HG03521 (cell line): ENCODE measurements at regions not wholly inside any gene's neighbourhood (a gene's known extent, or its start where the extent isn't known, plus 50 kb on each side); places are given as distances from the start of the nearest gene placed in this dataset.

Experiments
- ATAC-seq: cut with Tn5 transposase; IDR thresholded peaks from one replicate; pipeline ENCODE4 v1.9.1; 2021; ENCODE audit warnings: mild to moderate bottlenecking, moderate library complexity; ENCODE audit not compliant: unreplicated experiment

- ATAC-seq = no peak
Observed at GRCh38 chr3:151935446-151935845, 62.0 kb downstream of the SUCNR1 start.

GRCh38 chr3:151940481-151940880 is 67.0 kb downstream of the SUCNR1 start:
- ATAC-seq = no peak

- no peak for ATAC-seq
Observed at GRCh38 chr3:151943539-151943938, 70.1 kb downstream of the SUCNR1 start.

GRCh38 chr3:151944356-151944755 is 70.9 kb downstream of the SUCNR1 start:
- no peak for ATAC-seq

GRCh38 chr3:151946606-151947005 is 73.2 kb downstream of the SUCNR1 start:
- no peak for ATAC-seq

GRCh38 chr3:151949706-151950105 is 76.3 kb downstream of the SUCNR1 start:
- no peak for ATAC-seq

GRCh38 chr3:151955356-151955755 is 81.9 kb downstream of the SUCNR1 start:
- ATAC-seq = no peak

- no peak for ATAC-seq
Observed at GRCh38 chr3:151960961-151961580, 87.6 kb downstream of the SUCNR1 start.

GRCh38 chr3:151962352-151962751 is 88.9 kb downstream of the SUCNR1 start:
- no peak for ATAC-seq

GRCh38 chr3:151962912-151963311 is 89.5 kb downstream of the SUCNR1 start:
- no peak for ATAC-seq

GRCh38 chr3:151964743-151965142 is 91.3 kb downstream of the SUCNR1 start:
- ATAC-seq = no peak

- ATAC-seq = no peak
Observed at GRCh38 chr3:151969026-151969642, 95.7 kb downstream of the SUCNR1 start.

GRCh38 chr3:151971814-151972579 is 98.6 kb downstream of the SUCNR1 start:
- ATAC-seq = no peak

GRCh38 chr3:151974067-151974466 is 100.6 kb downstream of the SUCNR1 start:
- no peak for ATAC-seq

- no peak for ATAC-seq
Observed at GRCh38 chr3:151976211-151977050, 103.0 kb downstream of the SUCNR1 start.

- no peak for ATAC-seq
Observed at GRCh38 chr3:151979906-151980305, 106.5 kb downstream of the SUCNR1 start.

GRCh38 chr3:151983538-151983937 is 110.1 kb downstream of the SUCNR1 start:
- no peak for ATAC-seq

GRCh38 chr3:151985787-151986430 is 112.5 kb downstream of the SUCNR1 start:
- no peak for ATAC-seq

GRCh38 chr3:151987893-151988292 is 114.5 kb downstream of the SUCNR1 start:
- ATAC-seq = no peak

- no peak for ATAC-seq
Observed at GRCh38 chr3:151989621-151990020, 116.2 kb downstream of the SUCNR1 start.
